CD4-positive, CD25-positive, alpha-beta regulatory T cell (primary cell): ENCODE measurements at regions not wholly inside any gene's neighbourhood (a gene's known extent, or its start where the extent isn't known, plus 50 kb on each side); places are given as distances from the start of the nearest gene placed in this dataset.

ENCODE experiments used
- ATAC-seq, 2 donors: fragments of 150-1000 bp; cut with Tn5 transposase; one replicate each; pipeline ENCODE4 v1.10.0; 2021; ENCODE audit warnings: low read depth in 2 of 2, moderate number of reproducible peaks in 2 of 2, moderate library complexity in 1 of 2
- DNase-seq, 3 donors: peaks; one replicate each; pipeline versions ENCODE4 v3.0.0 to v3.0.0-alpha.2; 2012 to 2022; ENCODE audit warnings: mixed read lengths in 1 of 3
- H3K27ac ChIP-seq: one replicate; pipeline ENCODE4 v1.7.0; 2013; ENCODE audit warnings: mild to moderate bottlenecking, low read length; ENCODE audit not compliant: insufficient read depth, poor library complexity, severe bottlenecking
- H3K27me3 ChIP-seq: one replicate; pipeline ENCODE4 v1.7.0; 2013; ENCODE audit warnings: low read length; ENCODE audit not compliant: control insufficient read depth, insufficient read depth
- H3K36me3 ChIP-seq: one replicate; pipeline ENCODE4 v1.7.0; 2013; ENCODE audit warnings: mild to moderate bottlenecking, low read length, moderate library complexity; ENCODE audit not compliant: control insufficient read depth, insufficient read depth
- H3K4me1 ChIP-seq: 2 replicates; pipeline ENCODE4 v1.7.0; 2013; ENCODE audit warnings: mild to moderate bottlenecking, low read length; ENCODE audit not compliant: insufficient read depth, control insufficient read depth, poor library complexity, severe bottlenecking
- H3K4me3 ChIP-seq: one replicate; pipeline ENCODE4 v1.7.0; 2013; ENCODE audit warnings: low read depth, mild to moderate bottlenecking, low read length, moderate library complexity
- H3K9me3 ChIP-seq, 2 experiments: 1 replicate in 1 of 2; 2 replicates in 1 of 2; pipeline ENCODE4 v1.7.0; 2013; ENCODE audit warnings: low read length in 2 of 2, mild to moderate bottlenecking in 1 of 2, moderate library complexity in 1 of 2; ENCODE audit not compliant: control insufficient read depth in 2 of 2
- H3K27ac Mint-ChIP-seq, 3 donors: one replicate each; pipeline ENCODE4 v1.8.0; 2020 to 2022; ENCODE audit warnings: mild to moderate bottlenecking in 3 of 3, mixed read lengths in 3 of 3, moderate library complexity in 2 of 3
- H3K27me3 Mint-ChIP-seq: one replicate; pipeline ENCODE4 v1.8.0; 2022; ENCODE audit warnings: mild to moderate bottlenecking, mixed read lengths
- H3K36me3 Mint-ChIP-seq: one replicate; pipeline ENCODE4 v1.8.0; 2020; ENCODE audit warnings: mixed read lengths
- H3K4me1 Mint-ChIP-seq, 4 donors: one replicate each; pipeline ENCODE4 v1.8.0; 2020 to 2022; ENCODE audit warnings: mixed read lengths in 4 of 4, mild to moderate bottlenecking in 1 of 4
- H3K4me3 Mint-ChIP-seq, 4 donors: one replicate each; pipeline ENCODE4 v1.8.0; 2020 to 2022; ENCODE audit warnings: mild to moderate bottlenecking in 4 of 4, mixed read lengths in 4 of 4, moderate library complexity in 3 of 4
- H3K9me3 Mint-ChIP-seq, 7 donors: one replicate each; pipeline ENCODE4 v1.8.0; 2020 to 2022; ENCODE audit warnings: mixed read lengths in 7 of 7, mild to moderate bottlenecking in 3 of 7, moderate library complexity in 2 of 7

GRCh38 chr18:44545359-44545985 lies 135.2 kb upstream of the SETBP1 start:
- ATAC-seq: no peak
- Histone ChIP-seq H3K27me3 (no peaks in the 10 kb centered on the region), H3K36me3 (no peaks in the 10 kb centered on the region), H3K4me3 (no peak overlapping the region), H3K27ac (no peak overlapping the region), H3K9me3 (no peaks in the 10 kb centered on the region), H3K4me1 (no peaks in the 10 kb centered on the region)
- no peaks in the 10 kb centered on the region for H3K36me3 Mint-ChIP-seq
- no peak overlapping the region for H3K4me3 Mint-ChIP-seq
- peaks cover 0 to 5% (median 0%) of the 10 kb centered on the region in 7 donors for H3K9me3 Mint-ChIP-seq
- no peak for DNase-seq
- H3K4me1 Mint-ChIP-seq: no peaks in the 10 kb centered on the region
- H3K27ac Mint-ChIP-seq: no peak overlapping the region
- no peaks in the 10 kb centered on the region for H3K27me3 Mint-ChIP-seq

GRCh38 chr18:44546954-44547353 lies 133.7 kb upstream of the SETBP1 start:
- peaks cover 0 to 5% (median 0%) of the 10 kb centered on the region in 7 donors for H3K9me3 Mint-ChIP-seq
- Histone ChIP-seq H3K27me3 (no peaks in the 10 kb centered on the region), H3K9me3 (no peaks in the 10 kb centered on the region), H3K4me3 (no peak overlapping the region), H3K4me1 (no peaks in the 10 kb centered on the region), H3K36me3 (no peaks in the 10 kb centered on the region), H3K27ac (no peak overlapping the region)
- H3K27ac Mint-ChIP-seq: no peak overlapping the region
- DNase-seq: no peak
- no peaks in the 10 kb centered on the region for H3K4me1 Mint-ChIP-seq
- no peaks in the 10 kb centered on the region for H3K27me3 Mint-ChIP-seq
- no peak for ATAC-seq
- no peak overlapping the region for H3K4me3 Mint-ChIP-seq
- H3K36me3 Mint-ChIP-seq: no peaks in the 10 kb centered on the region

GRCh38 chr18:44548291-44549221 lies 132.1 kb upstream of the SETBP1 start:
- Mint-ChIP-seq H3K36me3 (no peaks in the 10 kb centered on the region), H3K4me1 (no peaks in the 10 kb centered on the region), H3K27me3 (no peaks in the 10 kb centered on the region), H3K27ac (no peak overlapping the region), H3K4me3 (no peak overlapping the region), H3K9me3 (peaks cover 0 to 5% (median 0%) of the 10 kb centered on the region in 7 donors)
- H3K27ac ChIP-seq: no peak overlapping the region
- DNase-seq: no peak
- H3K27me3 ChIP-seq: no peaks in the 10 kb centered on the region
- no peaks in the 10 kb centered on the region for H3K4me1 ChIP-seq
- ATAC-seq: no peak
- H3K9me3 ChIP-seq: no peaks in the 10 kb centered on the region
- H3K36me3 ChIP-seq: no peaks in the 10 kb centered on the region
- no peak overlapping the region for H3K4me3 ChIP-seq

GRCh38 chr18:44552706-44553105 lies 128.0 kb upstream of the SETBP1 start:
- no peak overlapping the region for H3K4me3 Mint-ChIP-seq
- H3K4me1 ChIP-seq: no peaks in the 10 kb centered on the region
- H3K36me3 ChIP-seq: no peaks in the 10 kb centered on the region
- ATAC-seq: no peak
- no peaks in the 10 kb centered on the region for H3K9me3 ChIP-seq
- DNase-seq: no peak
- H3K36me3 Mint-ChIP-seq: no peaks in the 10 kb centered on the region
- no peak overlapping the region for H3K4me3 ChIP-seq
- no peak overlapping the region for H3K27ac Mint-ChIP-seq
- H3K9me3 Mint-ChIP-seq: peaks cover 0 to 5% (median 0%) of the 10 kb centered on the region in 7 donors
- no peaks in the 10 kb centered on the region for H3K4me1 Mint-ChIP-seq
- H3K27ac ChIP-seq: no peak overlapping the region
- H3K27me3 Mint-ChIP-seq: peaks cover 4% of the 10 kb centered on the region
- H3K27me3 ChIP-seq: no peaks in the 10 kb centered on the region

GRCh38 chr18:44556296-44556695 lies 124.4 kb upstream of the SETBP1 start:
- peaks cover 4% of the 10 kb centered on the region for H3K27me3 Mint-ChIP-seq
- ATAC-seq (no peak), DNase-seq (no peak)

GRCh38 chr18:44557616-44558151 lies 123.0 kb upstream of the SETBP1 start:
- DNase-seq (no peak), ATAC-seq (no peak)
- H3K4me3 Mint-ChIP-seq: no peak overlapping the region
- Histone ChIP-seq H3K27ac (no peak overlapping the region), H3K4me3 (no peak overlapping the region), H3K9me3 (no peaks in the 10 kb centered on the region), H3K36me3 (no peaks in the 10 kb centered on the region), H3K27me3 (peaks cover 2% of the 10 kb centered on the region), H3K4me1 (no peaks in the 10 kb centered on the region)
- no peak overlapping the region for H3K27ac Mint-ChIP-seq
- no peaks in the 10 kb centered on the region for H3K4me1 Mint-ChIP-seq
- H3K36me3 Mint-ChIP-seq: no peaks in the 10 kb centered on the region
- no peaks in the 10 kb centered on the region for H3K9me3 Mint-ChIP-seq
- peaks cover 4% of the 10 kb centered on the region for H3K27me3 Mint-ChIP-seq

More at GRCh38 chr18:44556296-44556695, 124.4 kb upstream of the SETBP1 start:
- H3K27ac Mint-ChIP-seq: no peak overlapping the region
- no peak overlapping the region for H3K27ac ChIP-seq
- H3K36me3 Mint-ChIP-seq: no peaks in the 10 kb centered on the region
- H3K4me1 Mint-ChIP-seq: no peaks in the 10 kb centered on the region
- peaks cover 0 to 2% (median 0%) of the 10 kb centered on the region in 7 donors for H3K9me3 Mint-ChIP-seq
- H3K4me3 Mint-ChIP-seq: no peak overlapping the region
- H3K36me3 ChIP-seq: no peaks in the 10 kb centered on the region
- no peaks in the 10 kb centered on the region for H3K9me3 ChIP-seq
- H3K4me3 ChIP-seq: no peak overlapping the region
- peaks cover 2% of the 10 kb centered on the region for H3K27me3 ChIP-seq
- H3K4me1 ChIP-seq: no peaks in the 10 kb centered on the region

- Mint-ChIP-seq H3K27me3 (peaks cover 4% of the 10 kb centered on the region), H3K4me3 (no peak overlapping the region), H3K9me3 (peaks cover 0 to 3% (median 0%) of the 10 kb centered on the region in 7 donors), H3K4me1 (no peaks in the 10 kb centered on the region), H3K36me3 (no peaks in the 10 kb centered on the region), H3K27ac (no peak overlapping the region)
- Histone ChIP-seq H3K4me1 (no peaks in the 10 kb centered on the region), H3K27ac (no peak overlapping the region), H3K4me3 (no peak overlapping the region), H3K9me3 (no peaks in the 10 kb centered on the region), H3K36me3 (no peaks in the 10 kb centered on the region), H3K27me3 (peaks cover 2% of the 10 kb centered on the region)
- DNase-seq: no peak
- ATAC-seq: no peak
Observed at GRCh38 chr18:44558767-44559166, 121.9 kb upstream of the SETBP1 start.
